ENCODE measurements at regions not wholly inside any gene's neighbourhood (a gene's known extent, or its start where the extent isn't known, plus 50 kb on each side); places are given as distances from the start of the nearest gene placed in this dataset.

DNA sequence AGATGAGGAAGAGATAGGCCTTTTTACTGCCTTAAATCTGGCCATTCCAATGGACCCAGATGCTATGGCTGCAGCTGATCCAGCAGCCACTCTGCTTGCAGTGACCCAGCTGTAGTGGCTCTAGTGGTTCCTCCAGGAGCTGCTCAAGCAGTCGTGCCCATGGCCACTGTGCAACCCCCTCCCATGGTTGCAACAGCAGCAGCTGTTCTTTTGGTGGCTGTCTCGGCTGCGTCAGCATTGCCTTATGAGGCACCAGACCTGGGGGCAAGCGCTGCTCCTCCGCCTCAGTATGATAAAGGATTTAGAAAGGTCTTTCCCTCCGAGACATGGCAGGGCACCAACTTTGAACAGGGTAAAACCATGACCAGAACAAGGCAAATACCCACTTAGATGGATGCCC, 384.9 kb upstream of the DCC start:
- DNase-seq = no peak

DNA sequence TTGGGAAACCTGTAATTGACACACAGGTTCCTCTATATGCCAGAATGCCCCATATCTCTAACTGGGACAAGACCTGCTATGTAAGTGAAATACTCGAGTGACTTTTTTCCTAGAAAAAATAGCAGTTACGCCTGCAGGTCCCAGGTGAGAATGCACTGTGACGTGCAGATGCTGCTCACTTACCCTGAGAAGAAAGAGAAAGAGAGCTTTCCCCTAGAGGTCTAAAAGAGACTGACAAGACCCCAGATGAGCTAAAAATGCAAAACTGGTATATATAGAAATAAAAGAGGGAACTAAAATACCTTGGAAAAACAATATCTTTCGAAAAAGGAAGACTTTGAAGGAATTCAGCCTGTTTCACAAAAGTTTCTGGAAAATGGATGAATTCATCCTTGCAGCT, 383.0 kb upstream of the DCC start:
- no peak for DNase-seq

DNA sequence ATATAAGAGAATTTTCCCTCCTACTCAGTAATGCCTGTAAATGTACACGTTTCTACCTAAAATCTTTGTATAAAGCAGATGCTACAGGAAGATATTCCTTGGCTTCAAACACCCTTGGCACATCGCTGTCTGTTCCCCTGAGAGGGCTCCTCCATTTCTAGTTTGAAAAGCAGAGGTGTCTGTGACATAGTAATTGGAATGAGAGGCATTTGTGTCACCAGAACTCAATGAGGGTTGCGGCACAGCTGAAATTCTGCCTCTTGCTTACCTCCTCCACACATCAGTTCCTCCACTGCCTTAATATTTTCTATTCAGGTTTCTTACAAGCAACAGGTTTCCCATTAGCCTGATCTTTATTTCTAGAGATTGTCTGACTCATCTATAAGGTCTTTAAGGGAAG, 359.9 kb upstream of the DCC start:
- no peak for DNase-seq

DNA sequence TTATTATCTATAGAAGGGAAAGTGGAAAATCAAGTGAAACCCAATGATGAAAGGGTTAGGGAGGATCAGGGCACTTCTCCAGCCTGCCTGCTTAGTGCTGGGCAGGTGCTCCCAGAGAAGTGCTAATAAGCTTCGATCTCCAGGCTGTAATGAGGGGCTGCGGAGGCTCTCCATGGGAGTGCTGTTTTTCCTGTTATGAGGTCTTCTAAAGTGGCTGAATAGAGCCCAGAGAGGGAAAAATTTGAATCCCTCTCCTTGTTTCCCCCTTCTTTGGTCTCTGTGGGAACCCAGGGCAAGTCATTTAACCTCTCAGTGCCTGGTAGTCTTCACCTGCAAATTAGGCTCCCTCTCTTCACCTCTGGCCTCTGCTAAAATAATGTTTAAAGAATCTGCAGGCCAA, 351.7 kb upstream of the DCC start:
- no peak for DNase-seq

DNA sequence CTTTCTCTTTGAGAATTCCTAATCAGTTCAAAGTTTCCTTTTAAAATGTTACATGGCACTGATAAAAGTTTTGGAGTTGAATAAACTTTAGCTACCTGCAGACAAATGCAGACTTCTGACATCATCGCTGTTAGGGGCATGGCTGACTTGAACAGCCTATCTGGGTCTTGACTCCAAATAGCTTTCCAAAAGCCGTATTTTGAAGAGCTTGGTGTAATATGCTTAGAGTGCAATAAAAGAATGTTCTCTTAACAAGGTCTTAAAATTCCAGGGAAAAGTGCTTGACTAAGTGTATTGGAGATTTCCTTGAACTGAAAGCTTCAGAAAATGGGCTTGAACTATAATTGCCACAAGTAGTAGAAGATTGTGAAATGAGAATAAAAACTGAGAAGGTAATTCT, 342.9 kb upstream of the DCC start:
- no peak for DNase-seq

DNA sequence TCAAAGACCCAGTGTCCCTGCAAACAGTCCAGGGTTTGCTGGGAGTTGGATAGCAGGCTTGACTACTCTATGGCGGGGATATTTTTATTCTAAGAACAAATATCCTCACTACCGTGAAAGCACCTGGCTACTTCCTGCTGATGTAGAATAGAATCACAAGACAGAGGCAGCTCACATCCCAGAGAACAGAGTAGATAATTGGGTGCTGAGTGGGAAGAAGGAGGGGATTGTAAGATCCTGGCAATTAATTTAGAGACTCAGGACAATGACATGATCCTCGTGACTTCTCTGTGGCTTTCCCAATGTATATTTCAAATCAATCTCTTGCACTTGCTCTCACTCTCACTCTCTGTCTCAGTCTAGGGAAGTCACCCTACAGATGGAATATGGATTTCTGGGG, 341.9 kb upstream of the DCC start:
- no peak for DNase-seq

DNA sequence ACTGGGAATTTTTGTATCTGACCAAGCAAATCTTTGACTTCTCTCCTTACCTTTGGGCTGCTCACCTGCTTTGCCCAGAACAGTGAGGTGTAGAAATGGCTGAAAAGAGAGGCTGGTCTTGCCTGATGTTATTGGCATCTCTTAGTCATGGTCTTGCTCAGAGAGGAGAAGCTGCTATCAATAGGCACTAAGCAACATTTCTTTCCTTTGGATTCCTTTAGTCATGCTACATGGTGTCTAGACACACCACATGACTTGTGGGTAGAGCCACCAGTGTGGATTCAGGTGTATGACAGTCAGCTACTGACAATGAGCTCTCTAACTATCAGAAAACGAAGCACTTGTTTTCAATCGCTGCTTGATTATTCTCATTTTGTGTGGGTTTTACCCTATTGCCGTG, 341.3 kb upstream of the DCC start:
- no peak for DNase-seq

DNA sequence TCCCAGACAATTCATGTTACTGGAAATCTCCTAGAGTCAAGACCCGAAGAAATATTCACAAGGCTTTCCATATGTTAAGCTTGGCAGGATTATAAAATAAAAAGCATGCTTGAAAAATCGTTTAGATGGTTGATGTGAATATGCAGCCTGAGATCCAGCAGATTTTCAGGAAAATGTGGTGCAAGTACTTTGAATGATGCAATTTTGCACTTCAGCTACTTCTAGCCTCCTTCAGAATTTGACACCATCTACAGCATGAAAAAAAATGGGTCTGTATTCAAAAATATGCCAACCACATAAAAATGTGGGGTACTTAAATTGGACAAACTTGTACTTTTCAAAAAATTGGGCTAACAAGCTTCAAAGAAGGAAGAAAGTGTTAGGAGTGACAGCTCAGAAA, 340.6 kb upstream of the DCC start:
- DNase-seq = no peak

DNA sequence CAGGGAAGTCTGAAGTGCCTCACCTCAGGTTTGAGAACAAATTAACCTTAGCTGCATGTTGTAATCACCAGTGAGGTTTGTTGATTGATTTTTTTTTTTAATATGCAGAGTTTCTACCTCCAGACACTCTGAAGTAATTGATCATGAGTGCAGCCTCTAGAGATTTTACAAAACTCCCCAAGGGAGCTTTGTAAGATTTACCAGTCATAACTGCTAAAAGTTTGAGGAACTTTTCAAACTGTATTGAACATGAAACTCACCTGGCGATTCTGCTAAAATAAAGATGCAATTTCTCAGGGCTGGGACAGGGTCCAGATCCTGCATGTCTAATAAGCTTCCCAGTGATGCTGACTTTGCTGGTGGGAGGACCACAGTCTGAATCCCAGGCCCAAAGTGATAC, 339.6 kb upstream of the DCC start:
- DNase-seq = no peak

DNA sequence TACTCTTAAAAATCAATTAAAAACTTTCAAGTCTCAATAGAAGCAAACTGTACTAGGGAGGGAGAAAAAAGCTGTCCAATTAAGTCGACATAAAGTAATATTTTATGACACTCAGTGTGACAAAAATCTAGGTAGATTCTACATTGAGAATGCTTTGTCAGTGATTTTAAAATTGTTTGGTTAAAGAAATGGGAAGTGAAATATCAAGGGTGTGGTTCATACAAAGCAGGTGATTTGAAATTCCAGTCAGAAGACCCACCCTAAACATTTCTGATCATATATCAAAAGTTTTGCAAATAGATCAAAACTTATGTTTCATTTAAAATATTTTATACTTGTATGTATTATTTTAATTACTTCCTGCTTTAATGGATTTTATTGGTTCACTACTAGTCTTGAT, 338.9 kb upstream of the DCC start:
- no peak for DNase-seq

DNA sequence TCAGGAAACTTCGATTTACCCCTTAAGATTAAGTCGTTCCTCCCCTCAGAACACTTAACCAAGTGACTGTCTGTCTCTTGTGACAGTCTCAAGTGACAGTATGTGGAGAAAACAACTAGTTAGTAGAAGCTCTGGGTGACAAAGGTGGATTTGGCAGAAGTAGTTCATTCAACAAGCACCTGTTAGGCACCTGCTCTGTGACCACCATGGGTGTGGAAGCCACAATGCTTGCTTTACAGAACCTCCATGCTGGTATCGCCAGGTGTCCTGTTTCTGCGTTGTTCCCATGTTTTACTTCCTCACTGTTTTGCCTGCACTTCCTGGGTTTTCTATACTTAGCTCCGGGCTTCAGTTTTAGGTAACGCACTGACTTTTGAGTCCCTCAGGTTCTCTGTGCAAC, 337.4 kb upstream of the DCC start:
- DNase-seq = no peak

DNA sequence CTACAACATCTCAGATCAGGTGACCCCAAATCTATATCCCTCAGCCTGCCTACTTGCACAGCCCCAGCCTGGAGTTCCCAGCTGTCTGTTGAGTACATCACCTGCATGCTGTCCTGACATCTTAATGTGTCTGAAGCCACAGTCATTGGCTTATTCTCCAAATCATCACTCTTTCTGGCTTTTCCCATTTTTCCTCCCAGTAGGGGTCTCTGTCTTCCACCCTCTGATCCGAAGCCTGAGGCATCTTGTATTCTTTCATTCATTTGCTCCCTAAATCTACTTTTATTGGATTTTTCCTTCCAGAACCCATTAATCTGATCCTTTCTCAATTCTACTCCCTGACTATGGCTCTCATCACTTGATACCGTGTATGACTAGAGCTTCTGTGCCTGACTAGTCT, 332.9 kb upstream of the DCC start:
- DNase-seq = no peak

DNA sequence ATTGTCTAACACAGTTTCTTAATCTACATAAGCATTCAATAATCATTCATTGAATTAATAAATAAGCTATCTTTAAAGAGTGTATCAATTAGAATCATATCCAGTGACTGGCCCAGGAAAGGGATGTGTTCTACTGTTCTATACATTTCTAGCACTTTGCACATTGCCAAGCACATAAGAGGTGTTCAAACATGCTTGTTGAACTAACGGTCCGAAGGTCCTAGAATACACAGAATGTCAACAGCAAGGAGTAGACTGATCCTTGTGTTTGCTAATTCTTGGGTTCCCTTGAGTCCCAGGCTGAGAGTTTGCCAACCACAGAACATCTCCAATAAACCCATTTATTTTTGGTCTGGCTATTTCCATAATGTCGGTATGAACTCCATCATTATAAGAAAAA, 331.7 kb upstream of the DCC start:
- DNase-seq = no peak

DNA sequence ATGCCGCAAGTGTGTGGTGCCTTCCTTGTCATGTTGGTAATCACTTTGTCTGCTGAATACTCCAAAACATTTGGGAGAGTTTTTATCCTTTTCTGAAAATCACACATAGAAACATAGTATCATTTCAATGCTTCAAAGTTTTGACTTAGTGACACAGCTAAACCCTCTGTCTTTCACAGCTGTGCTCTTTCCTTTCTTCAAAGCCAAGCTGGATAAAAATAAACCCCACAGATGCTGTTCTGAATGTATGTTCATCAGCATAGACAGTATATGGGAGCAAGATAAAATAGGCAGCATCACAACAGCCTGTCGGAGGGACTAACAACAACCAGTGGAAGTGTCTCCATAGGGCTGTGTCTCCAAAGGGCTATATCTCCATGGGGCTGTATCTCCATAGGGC, 331.3 kb upstream of the DCC start:
- no peak for DNase-seq

DNA sequence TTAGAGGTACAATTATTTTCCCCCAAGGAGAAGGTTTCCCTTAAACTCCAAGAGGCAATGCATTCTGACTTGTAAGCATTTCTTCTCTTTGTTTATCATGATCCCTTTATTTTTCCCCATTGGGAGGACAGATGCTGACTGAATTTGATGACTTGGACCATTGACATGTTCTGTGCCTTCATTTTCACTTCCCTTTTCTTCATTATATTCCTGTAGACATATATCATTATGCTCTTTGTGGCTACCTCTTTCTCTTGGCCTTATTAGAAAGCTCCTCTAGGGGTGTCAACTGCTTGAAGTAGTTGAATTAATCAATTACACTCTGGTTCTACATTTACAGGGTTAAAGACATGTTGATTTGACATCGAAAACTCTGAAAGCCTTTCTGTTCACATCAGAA, 330.0 kb upstream of the DCC start:
- no peak for DNase-seq

DNA sequence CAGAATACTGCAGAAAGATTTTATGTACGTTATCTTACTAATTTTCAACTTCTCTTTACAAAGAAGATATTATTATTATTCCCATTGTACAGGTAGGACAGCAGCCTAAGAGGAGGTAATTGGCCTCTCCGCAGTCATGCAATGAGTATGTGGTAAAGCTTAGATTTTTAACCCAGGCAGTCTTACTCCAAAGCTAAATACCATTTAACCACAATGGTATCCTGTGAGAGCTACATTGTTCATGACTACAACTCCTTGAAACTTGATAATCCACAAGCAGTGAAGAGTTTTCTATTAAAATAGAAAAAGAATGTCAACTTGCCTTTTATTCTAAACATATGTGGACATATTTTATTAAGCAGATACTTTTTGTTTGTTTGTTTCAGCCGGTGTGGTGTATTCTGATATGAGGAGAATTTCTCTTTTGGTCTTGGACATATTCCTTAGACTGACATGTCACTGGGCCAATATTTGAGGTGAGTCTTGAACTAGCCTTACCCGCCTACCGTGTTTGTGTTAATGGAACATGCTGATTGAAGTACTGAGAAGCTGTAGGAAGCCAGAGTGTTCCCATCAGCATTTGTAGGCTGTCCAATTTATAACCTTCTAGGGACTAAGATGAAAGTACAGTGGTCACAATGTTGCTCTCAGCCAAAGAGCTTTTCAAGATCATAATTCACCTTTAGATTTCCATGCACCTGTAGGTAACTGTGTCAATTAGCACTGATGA, 293.9 kb upstream of the DCC start:
- no peak for DNase-seq

DNA sequence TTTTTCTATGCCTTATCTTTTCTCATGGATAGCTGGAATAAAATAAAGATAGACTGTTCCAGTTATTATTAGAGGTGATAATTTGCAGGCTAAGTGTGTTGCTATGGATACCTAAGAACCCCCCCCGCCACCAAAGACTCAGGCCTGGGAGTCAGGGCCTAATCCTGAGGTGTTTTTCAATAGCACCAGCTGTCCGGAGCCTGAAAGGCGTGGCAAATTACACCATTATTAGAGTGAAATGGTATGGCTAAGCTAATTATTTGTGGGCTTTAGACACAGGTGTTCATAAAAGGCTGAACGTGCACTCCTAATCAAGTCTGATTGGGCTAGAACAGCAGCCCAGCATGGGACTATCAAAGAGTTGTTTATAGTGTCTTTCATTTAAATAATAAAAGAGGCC, 293.2 kb upstream of the DCC start:
- no peak for DNase-seq

DNA sequence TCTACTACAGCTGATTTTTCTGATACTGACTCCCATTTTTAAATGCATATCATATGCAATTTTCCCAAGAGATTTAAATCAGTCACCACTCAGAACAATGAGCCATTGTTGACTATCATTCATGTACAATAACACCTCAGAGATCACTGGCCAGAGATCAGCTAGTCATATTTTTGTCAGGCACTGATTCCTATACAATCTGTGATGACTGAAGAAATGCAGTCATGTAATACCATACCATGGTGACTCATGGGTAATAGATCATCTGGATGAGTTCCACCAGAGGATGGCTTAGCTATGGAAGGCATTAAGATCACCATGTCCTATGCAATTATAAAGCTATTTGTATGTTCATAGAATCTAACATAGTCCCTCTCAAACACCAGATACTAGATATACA, 285.7 kb upstream of the DCC start:
- DNase-seq = no peak

DNA sequence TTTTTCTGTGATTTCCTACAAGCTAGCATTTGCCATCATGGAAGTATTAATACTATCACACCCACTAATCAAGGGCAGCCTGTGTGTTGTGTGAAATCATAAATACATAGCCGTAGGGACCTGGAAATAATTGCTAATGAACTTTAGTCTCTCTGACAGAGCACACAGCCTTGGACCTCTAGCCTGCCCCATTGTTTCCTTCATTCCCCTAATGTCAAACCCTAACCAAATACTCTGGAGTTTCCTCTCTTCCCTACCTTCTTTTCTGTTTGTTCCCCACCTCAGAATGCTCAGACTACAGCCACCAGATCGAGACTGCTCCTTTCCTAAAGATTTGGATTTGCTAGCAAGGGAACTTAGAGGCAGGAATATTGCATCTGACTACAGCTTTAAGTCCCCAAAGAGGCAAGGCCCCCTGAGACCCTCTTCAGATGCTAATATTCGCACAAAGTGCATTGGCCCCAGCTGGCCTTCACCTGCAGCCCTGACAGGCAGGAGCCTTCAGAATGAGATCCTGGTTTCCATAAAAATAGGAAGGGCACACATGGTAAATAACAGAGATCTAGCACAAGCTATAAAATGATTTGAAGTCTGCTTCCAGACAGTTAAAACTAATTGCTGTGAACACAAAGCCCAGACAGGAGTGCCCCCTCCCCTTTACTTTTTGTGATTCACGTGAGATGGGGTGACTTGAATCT, 279.2 kb upstream of the DCC start:
- no peak for DNase-seq

DNA sequence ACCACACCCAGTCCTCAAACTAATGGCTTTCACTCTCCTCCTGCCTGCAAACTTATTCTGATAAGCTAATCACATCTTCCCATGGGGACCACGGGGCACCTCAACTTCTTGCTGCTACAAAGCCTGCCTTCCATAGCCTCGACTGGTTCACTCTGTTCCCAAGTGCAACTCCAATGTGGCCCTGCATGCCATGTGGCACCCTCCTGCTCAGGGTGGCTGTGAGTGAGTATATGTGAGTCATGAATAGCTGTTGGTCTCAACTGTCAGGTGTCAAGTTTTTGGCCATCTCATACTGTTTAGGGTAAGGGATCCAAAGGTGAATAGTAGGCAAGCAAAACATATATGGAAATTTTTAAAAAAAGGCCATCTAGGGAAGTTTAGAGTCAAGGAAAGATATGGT, 276.1 kb upstream of the DCC start:
- no peak for DNase-seq

DNA sequence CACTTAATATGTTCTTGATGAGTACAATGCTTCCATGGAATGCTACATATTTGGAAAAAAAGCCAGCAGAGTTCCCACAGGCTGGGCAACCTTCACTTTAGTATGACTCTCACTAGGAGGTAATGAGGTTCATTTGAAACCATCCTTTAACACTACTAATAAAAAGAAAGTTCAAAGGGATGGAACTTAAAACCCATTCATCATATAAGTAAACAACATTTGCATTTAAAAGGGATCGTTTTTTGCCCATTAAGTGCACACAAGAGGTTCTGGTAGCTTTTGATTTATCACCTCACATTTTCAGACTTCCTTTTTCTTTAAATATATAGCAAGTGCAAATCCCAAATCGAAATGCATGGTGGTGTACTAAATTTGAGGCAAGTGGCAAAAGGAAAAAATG, 270.8 kb upstream of the DCC start:
- DNase-seq = no peak

DNA sequence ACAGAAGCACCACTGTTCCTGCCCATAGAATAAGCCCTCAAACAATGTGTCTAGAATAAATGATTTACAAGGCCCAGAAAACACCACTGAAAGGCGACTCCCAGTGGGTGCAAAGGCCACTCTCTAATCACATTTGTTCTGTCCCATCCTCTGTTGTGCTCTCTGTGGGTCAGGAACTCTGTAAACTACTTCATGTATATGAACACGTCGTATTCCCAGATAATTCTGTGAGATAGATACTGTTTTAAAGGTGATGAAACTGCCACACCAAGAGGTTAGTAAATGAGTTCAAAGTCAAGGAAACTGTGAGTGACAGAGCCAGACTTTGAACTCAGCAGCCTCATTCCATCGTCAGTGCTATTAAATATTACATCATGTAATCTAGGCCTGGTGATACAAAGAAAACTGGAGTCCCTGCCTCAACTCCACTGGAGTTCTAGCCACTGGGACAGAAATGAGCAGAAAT, 269.7 kb upstream of the DCC start:
- DNase-seq = no peak

DNA sequence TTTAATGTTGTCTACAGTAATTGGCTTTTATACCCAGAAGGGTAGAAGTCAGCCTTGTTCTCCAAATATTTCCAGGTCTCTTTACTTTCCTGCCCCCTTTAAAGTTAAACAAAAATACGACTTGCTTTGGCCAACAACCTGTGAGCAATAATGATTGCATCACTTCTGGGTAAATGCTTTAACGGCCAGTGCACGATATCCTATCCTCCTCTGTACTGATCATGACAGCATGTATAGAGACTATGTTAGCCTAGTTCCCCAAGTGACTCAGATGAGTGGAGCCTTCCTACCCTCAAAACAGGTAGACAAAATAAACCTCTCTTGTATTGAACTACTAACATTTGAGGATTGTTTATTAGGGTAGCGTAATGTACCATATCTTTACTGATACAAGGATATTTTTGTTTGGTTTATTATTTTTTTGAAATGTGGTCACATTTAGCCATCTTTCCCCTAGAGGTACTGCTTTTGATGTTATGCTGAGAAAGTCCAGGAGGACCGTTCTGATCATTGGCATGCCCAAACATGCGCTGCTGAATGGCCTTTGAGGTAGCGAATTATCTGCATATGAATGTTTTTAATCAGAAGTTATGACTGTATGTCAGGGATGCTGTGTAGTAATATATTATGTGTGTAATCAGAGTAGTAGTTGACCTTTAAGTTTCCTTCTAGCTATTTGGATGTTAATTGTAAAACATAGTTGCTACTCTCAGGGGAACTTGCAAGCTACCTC, 262.6 kb upstream of the DCC start:
- DNase-seq = no peak

DNA sequence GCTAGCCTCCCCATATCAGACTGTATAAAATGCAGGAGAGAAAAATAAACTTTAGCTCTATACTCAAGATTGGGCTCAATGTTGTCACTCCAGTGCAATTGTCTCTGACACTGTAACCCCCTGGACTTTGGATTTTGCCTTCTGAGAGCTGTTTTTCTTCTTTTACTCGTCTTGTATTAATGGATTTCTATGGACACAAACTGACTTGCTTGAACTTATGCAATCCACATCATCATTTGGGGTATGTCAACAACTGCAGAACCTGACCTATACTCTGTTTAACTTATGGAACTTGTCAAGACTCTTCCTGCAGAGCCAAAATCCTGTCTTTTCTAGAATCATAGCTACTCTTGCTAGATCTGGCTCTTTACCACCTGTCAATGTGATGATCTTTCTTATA, 257.8 kb upstream of the DCC start:
- DNase-seq = no peak
